GM18505 (cell line): ENCODE measurements at regions not wholly inside any gene's neighbourhood (a gene's known extent, or its start where the extent isn't known, plus 50 kb on each side); places are given as distances from the start of the nearest gene placed in this dataset.
"Not testable (repeated sequence)": the region's sequence is repeated elsewhere in the genome, so short reads cannot be mapped to it uniquely, and the experiment has no call there.

Experiments used
- ATAC-seq: cut with Tn5 transposase; IDR thresholded peaks from one replicate; pipeline ENCODE4 v1.9.1; 2021; ENCODE audit not compliant: unreplicated experiment
- POLR2A ChIP-seq: IDR thresholded peaks from 4 replicates; pipeline ENCODE4 v1.6.1; 2011; ENCODE audit warnings: borderline replicate concordance; ENCODE audit not compliant: insufficient read depth, insufficient read length; ENCODE audit errors: extremely low read depth

DNA sequence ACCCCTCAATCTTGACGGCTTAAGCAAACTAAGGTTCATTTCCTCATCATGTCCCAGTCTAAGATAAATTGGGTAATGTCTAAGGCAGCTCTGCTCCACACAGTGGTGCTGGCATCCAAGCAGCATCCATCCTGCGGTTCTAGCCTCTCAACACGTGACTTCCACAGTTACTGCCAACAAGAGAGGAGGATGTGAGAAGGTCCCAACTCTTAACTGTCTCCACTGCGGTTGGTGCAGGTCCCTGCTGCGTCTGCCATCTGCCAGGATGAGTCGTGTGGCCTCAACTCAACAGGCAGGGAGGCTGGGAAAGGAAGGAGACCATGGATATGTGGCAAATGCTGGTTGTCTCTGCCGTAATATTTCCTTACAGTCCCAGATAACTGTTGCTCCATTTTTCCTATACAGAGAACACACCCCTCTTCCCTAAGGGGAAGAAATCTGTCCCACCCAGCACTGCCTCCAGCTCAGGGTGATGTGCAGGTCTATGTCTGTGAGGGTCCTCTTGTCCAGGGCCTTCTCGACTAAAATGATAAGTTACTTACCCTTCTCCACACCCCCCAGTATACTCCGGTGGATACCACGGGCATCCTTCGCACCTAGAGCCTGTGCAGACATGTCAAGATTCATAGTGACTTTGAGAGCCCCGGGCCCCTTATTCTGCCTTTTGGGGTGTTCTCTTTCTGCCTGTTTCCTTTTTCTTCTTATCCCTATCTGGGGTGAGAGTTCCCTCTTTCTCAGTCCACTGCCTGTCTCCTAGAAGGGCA lies 64.7 kb downstream of the KCNJ18 start:
- no peak for ATAC-seq
- TF ChIP-seq POLR2A, result no peak

DNA sequence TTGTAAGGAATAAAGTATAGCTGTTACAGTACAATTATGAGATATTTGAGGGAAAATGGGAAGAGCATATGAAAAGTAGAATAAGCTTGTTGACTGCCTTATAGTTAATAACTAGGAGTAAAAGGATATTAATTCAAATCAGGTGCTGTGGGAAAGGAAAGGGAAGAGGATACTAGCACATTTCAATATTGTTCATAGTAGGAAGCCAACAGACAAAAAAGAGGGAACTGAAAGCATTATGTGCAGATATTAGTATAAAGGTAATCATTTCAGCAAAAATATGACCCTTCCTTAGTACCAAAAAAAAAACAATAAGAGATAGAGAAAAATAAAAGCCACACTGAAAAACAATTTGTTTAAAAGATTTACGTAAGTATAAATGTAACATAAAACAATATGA lies 67.3 kb downstream of the KCNJ18 start:
- ATAC-seq, result not testable (repeated sequence)

- ATAC-seq, result not testable (repeated sequence)
Observed at GRCh38 chr17:21763738-21764340, 71.5 kb downstream of the KCNJ18 start.

GRCh38 chr17:21765651-21766290 lies 73.4 kb downstream of the KCNJ18 start:
- not testable (repeated sequence) for ATAC-seq

DNA sequence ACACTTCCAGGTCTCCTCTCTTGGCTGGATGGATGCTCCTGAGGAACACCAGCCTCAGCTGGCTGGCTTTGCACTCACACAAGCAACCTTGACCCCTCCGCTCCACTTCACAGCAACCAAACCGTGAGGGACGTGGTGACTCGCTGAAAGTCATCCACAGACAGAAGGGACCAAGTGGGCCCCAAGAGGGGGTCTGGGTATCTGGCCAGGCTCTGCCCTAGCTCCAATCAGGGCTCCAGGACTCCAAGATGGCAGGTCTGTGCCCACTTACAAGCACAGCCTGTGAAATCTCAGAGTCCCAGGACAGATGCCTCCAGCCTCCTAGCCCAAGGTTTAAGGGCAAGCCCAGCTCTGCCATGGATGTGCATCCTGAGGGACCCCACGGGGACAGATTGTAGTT lies 74.2 kb downstream of the KCNJ18 start:
- not testable (repeated sequence) for ATAC-seq

- ATAC-seq, result not testable (repeated sequence)
Observed at GRCh38 chr17:21767162-21768156, 75.1 kb downstream of the KCNJ18 start.

DNA sequence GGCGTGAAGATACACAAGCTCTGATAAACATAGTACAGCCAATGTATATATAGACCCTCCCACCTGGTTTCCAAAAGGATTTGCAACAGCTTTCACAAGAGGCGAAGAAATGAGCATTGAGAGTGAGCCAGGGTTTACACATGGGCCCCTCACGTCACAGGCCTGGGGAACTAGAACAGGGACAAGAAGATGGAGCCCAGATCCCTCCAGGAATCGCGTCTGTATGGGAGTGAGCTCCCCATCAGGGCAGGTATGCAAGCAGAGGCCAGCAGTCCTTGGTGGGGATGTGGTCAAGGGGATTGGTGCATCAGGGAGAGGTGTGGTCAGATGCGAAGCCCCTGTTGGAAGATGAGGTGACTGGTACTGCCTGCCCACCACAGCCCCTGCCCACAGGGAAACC lies 75.9 kb downstream of the KCNJ18 start:
- ATAC-seq, result not testable (repeated sequence)

DNA sequence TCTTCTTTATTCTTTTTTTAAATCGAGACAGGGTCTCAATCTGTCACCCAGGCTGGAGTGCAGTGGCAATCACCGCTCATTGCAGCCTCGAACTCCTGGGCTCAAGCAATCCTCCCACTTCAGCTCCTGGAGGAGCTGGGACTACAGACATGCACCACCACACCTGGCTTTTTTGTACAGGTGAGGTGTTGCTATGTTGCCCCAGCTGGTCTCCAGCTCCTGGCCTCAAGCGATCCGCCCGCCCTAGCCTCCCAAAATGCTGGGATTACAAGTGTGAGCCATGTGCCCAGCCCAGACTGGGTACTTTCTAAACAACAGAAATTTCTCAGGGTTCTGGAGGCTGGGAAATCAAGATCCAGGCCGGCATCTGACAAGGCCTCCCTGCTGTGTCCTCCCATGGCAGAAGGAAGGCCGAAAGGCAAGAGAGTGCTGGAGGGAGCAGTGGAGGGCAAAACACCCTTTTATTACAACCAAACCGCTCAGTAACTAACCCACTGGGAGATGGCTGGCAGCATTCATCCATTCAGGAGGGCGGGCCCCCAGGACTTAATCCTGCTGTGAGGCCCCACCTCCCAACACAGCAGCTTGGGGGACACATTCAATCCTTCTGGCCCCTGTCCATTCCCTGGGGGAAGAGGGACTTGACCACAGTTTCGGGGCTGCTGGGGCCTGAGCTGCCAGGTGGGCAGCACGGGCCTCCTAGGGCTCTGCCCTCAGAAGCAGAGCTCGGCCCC lies 76.6 kb downstream of the KCNJ18 start:
- ATAC-seq, result not testable (repeated sequence)

GRCh38 chr17:21769781-21770180 lies 77.5 kb downstream of the KCNJ18 start:
- ATAC-seq, result not testable (repeated sequence)

GRCh38 chr17:21770466-21771446 lies 78.4 kb downstream of the KCNJ18 start:
- ATAC-seq, result peak; percentile 73

DNA sequence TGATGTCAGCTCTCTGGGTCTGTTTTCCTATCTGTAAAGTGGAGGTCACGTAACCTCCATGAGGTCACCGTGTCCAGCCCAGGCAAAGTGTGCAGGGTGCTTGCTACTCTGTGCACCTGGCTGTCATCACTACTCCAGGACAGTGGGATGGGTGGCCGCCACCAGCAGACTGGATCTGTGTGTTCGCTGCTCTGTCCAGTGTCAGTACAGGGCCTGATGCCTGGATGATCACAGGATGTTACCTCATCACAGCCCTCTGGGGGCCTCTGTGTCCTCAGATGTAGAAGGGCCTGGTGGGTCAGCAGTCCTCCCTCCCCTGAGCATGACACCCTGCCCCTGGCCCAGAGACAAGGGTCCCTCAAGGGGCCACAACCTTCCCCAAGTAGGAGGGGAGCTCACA lies 80.0 kb downstream of the KCNJ18 start:
- ATAC-seq, result no peak
- TF ChIP-seq POLR2A, result no peak

DNA sequence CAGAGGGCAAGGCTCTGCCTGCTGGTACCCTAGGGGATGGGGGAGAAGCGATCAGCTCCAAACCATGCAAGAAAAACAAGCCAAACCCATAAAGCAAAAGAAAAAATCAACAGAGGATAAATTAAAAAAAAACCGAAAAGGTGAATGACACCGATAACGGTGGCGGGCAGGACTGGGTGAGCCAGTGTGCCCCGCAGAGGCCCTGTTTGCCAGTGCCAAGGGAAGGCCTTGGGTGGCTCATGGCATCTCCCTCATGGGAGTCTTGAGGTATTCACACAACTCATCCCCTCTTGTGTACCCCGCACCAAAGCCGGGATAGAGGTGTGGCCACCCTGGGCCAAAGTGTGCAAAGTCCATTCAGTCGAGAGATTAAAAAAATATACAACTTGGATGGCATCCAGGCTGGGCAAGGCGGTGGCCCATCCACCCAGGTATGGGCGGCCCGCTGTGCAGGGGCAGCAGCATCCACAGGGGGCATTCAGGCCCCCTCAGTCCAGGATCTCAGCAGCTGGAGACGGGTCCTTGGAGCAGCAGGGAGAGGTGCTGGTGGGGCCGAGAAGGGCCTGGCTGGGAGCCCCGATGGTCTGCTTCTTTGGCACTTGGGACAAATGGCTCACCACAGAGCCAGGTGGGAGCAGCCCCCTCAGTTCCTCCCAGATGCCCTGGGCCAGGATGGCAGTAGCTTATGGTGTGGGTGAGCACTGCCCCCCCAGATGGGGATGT lies 80.8 kb downstream of the KCNJ18 start:
- not testable (repeated sequence) for ATAC-seq
